GM12878 (cell line): ENCODE measurements at regions not wholly inside any gene's neighbourhood (a gene's known extent, or its start where the extent isn't known, plus 50 kb on each side); places are given as distances from the start of the nearest gene placed in this dataset.

Experiments used
- ATAC-seq: fragments of 200-7000 bp; cut with Tn5 transposase; 3 replicates; pipeline ENCODE4 v1.9.1; 2020; ENCODE audit warnings: mild to moderate bottlenecking, moderate library complexity
- BruUV-seq: library from RNA; stranded (reverse); fragments of 400-500 nt; replicated peaks from 2 replicates; lab custom pipeline; 2021; lab: Mats Ljungman, UMichigan
- CTCF ChIA-PET: fragments of 300-600 bp; sonication (Branson Sonifier 250); formaldehyde crosslinking; extraction: SDS; loops from one replicate; lab custom pipeline; 2021; ENCODE audit warnings: inconsistent platforms; lab: Yijun Ruan, JAX
- POLR2A ChIA-PET: fragments of 350-600 bp; formaldehyde crosslinking; extraction: SDS; loops from one replicate; lab custom pipeline; 2021; ENCODE audit warnings: inconsistent platforms; lab: Charles Lee
- RAD21 ChIA-PET: fragments of 300-600 bp; sonication (Branson Sonifier 250); formaldehyde crosslinking; loops from one replicate; lab custom pipeline; 2023; ENCODE audit warnings: antibody characterized with exemption; ENCODE audit not compliant: unreplicated experiment; lab: Charles Lee
- SMC1A ChIA-PET: fragments of 300-600 bp; sonication (Branson Sonifier 250); formaldehyde crosslinking; loops from one replicate; lab custom pipeline; 2023; ENCODE audit not compliant: unreplicated experiment, uncharacterized antibody; lab: Charles Lee
- DNase-seq: peaks from one replicate; pipeline ENCODE4 v3.0.0-alpha.2; 2011; ENCODE audit warnings: low read depth, low spot score
- FAIRE-seq: peaks from 3 replicates; lab custom pipeline; 2011; peaks lifted over from hg19 to GRCh38; lab: Jason Lieb, UNC
- H2AFZ ChIP-seq: 2 replicates; pipeline ENCODE4 v1.6.0; 2011; ENCODE audit warnings: low read depth, low read length, control low read depth; ENCODE audit not compliant: control insufficient read depth
- H3K27ac ChIP-seq: 2 replicates; pipeline ENCODE4 v1.5.1; 2011; ENCODE audit warnings: control low read depth; ENCODE audit not compliant: control insufficient read depth, insufficient read depth
- H3K27me3 ChIP-seq, 2 experiments: replicated peaks in 1 of 2; 2 replicates each; pipeline versions ENCODE4 v1.6.0 to v1.6.1; 2011; ENCODE audit warnings: low read length in 1 of 2; ENCODE audit not compliant: control insufficient read depth in 2 of 2, insufficient read depth in 2 of 2
- H3K36me3 ChIP-seq, 2 experiments: 2 replicates each; pipeline ENCODE4 v1.5.1; 2011; ENCODE audit warnings: low read length in 1 of 2; ENCODE audit not compliant: control insufficient read depth in 2 of 2, insufficient read depth in 2 of 2
- H3K4me1 ChIP-seq: 2 replicates; pipeline ENCODE4 v1.6.1; 2011; ENCODE audit warnings: mild to moderate bottlenecking, low read length, moderate library complexity, mixed read lengths; ENCODE audit not compliant: control insufficient read depth, insufficient read depth
- H3K4me2 ChIP-seq: 2 replicates; pipeline ENCODE4 v1.6.0; 2011; ENCODE audit warnings: control low read depth; ENCODE audit not compliant: control insufficient read depth, insufficient read depth
- H3K4me3 ChIP-seq: fragments of 200-600 bp; sonication (generic); 2 replicates; pipeline ENCODE4 v1.5.1; 2016
- H3K79me2 ChIP-seq: 2 replicates; pipeline ENCODE4 v1.6.0; 2011; ENCODE audit warnings: low read length; ENCODE audit not compliant: control insufficient read depth, insufficient read depth
- H3K9ac ChIP-seq: 2 replicates; pipeline ENCODE4 v1.8.0; 2011; ENCODE audit warnings: low read length, control low read depth, mixed read lengths; ENCODE audit not compliant: control insufficient read depth, insufficient read depth
- H3K9me3 ChIP-seq: replicated peaks from 3 replicates; pipeline ENCODE4 v1.5.1; 2011; ENCODE audit warnings: mild to moderate bottlenecking, low read length; ENCODE audit not compliant: control insufficient read depth, insufficient read depth
- H4K20me1 ChIP-seq: 2 replicates; pipeline ENCODE4 v1.6.0; 2011; ENCODE audit not compliant: control insufficient read depth, insufficient read depth
- BRCA1 ChIP-seq: IDR thresholded peaks from 2 replicates; pipeline ENCODE4 v1.6.1; 2011; ENCODE audit warnings: low read depth, low read length, improper control_type of control experiment
- CHD1 ChIP-seq: IDR thresholded peaks from 2 replicates; pipeline ENCODE4 v1.6.1; 2012; ENCODE audit warnings: low read depth, low read length, improper control_type of control experiment
- CHD4 ChIP-seq: fragments of 200-600 bp; sonication (generic); IDR thresholded peaks from 2 replicates; pipeline ENCODE4 v1.6.1; 2016; ENCODE audit warnings: mild to moderate bottlenecking
- HCFC1 ChIP-seq: fragments of 150-350 bp; IDR thresholded peaks from 2 replicates; pipeline ENCODE4 v1.6.1; 2014; ENCODE audit warnings: low read length
- JUND ChIP-seq: IDR thresholded peaks from 2 replicates; pipeline ENCODE4 v1.6.1; 2012; ENCODE audit warnings: low read depth, mild to moderate bottlenecking, low read length, improper control_type of control experiment, moderate library complexity
- MTA3 ChIP-seq: IDR thresholded peaks from 2 replicates; pipeline ENCODE4 v1.6.1; 2012; ENCODE audit warnings: low read length, inconsistent platforms, borderline replicate concordance
- MXI1 ChIP-seq: fragments of 150-350 bp; IDR thresholded peaks from 2 replicates; pipeline ENCODE4 v1.6.1; 2011; ENCODE audit warnings: low read depth, mild to moderate bottlenecking, inconsistent platforms, low read length, improper control_type of control experiment
- POU2F2 ChIP-seq: IDR thresholded peaks from 3 replicates; pipeline ENCODE4 v1.6.1; 2011; ENCODE audit warnings: low read depth, mild to moderate bottlenecking, low read length, borderline replicate concordance
- RFX5 ChIP-seq: IDR thresholded peaks from 2 replicates; pipeline ENCODE4 v1.6.1; 2011; ENCODE audit warnings: low read depth, low read length, improper control_type of control experiment
- RUNX3 ChIP-seq: IDR thresholded peaks from 2 replicates; pipeline ENCODE4 v1.6.1; 2012; ENCODE audit warnings: low read length, inconsistent platforms
- SREBF1 ChIP-seq: IDR thresholded peaks from 2 replicates; pipeline ENCODE4 v1.6.1; 2012; ENCODE audit warnings: mild to moderate bottlenecking, low read length
- STAT3 ChIP-seq: IDR thresholded peaks from 2 replicates; pipeline ENCODE4 v1.6.1; 2011; ENCODE audit warnings: low read depth, low read length, improper control_type of control experiment
- TAF1 ChIP-seq: IDR thresholded peaks from 2 replicates; pipeline ENCODE4 v1.6.1; 2011; ENCODE audit warnings: mild to moderate bottlenecking, low read depth, low read length, borderline replicate concordance
- TARDBP ChIP-seq: IDR thresholded peaks from 2 replicates; pipeline ENCODE4 v1.6.1; 2016; ENCODE audit warnings: borderline replicate concordance
- ZNF274 ChIP-seq: IDR thresholded peaks from one replicate; pipeline ENCODE4 v1.8.0; 2011; ENCODE audit not compliant: insufficient read length, insufficient read depth
- in situ Hi-C: fragments of 300-500 bp; cut with MboI; formaldehyde crosslinking; loops from 9 replicates; pipeline ENCODE4 v1.14.3; 2018; ENCODE audit warnings: mixed read lengths
- intact Hi-C: fragments of 100-400 bp; cut with micrococcal nuclease; formaldehyde crosslinking; loops from one replicate; pipeline ENCODE4 v1.14.2; 2022; ENCODE audit not compliant: unreplicated experiment
- TF ChIP-seq, protein P1 (sequence below): fragments of 450-650 bp; formaldehyde crosslinking; IDR thresholded peaks from 2 replicates; pipeline ENCODE4 v1.5.0; 2022; ENCODE audit warnings: mild to moderate bottlenecking, missing genetic modification characterization
- TF ChIP-seq, protein P2 (sequence below): fragments of 450-650 bp; IDR thresholded peaks from 2 replicates; pipeline ENCODE4 v1.6.1; 2017; ENCODE audit warnings: mild to moderate bottlenecking, moderate library complexity
- TF ChIP-seq, protein P3 (sequence below): IDR thresholded peaks from 2 replicates; pipeline ENCODE4 v1.6.1; 2011; ENCODE audit warnings: mild to moderate bottlenecking, low read depth, low read length, moderate library complexity; ENCODE audit not compliant: insufficient replicate concordance

DNA sequence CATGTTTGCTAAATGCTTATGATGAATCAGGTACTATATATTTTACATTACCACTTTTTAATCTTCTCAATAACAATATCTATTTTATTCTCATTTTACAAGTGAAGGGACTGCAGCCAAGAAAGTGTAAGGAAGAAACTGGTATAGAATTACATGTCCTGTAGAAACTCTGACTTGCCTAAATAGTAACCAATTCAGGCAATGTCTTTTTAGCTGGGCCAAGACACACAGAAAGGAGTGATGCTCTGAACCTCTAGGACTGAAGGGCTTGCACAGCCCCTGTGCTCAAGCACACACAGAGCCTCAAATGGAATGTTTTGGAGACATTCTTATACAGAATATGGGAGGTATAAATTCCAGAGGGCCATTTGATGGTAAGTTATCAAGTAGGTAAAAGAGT, 286.4 kb upstream of the TNC start:
- no peak for DNase-seq
- BruUV-seq, result no TSS peak
- FAIRE-seq, result no peak
- Histone ChIP-seq H3K4me1 (no peaks in the 10 kb centered on the region), H3K27ac (no peak overlapping the region), H3K36me3 (no peaks in the 10 kb centered on the region), H3K9ac (no peak overlapping the region), H3K4me2 (no peak overlapping the region), H3K27me3 (no peaks in the 10 kb centered on the region), H3K79me2 (no peaks in the 10 kb centered on the region), H3K4me3 (no peak overlapping the region), H2AFZ (no peak overlapping the region), H3K9me3 (no peaks in the 10 kb centered on the region), H4K20me1 (no peaks in the 10 kb centered on the region)
- ATAC-seq, result no peak
- intact Hi-C loops, result no loop called here
- ChIA-PET RAD21 (no interaction called here), CTCF (no interaction called here), POLR2A (no interaction called here), SMC1A (interaction anchor here (0.9 to 3.2 kb wide), 3 partner anchors 9 to 36 kb away, joined by 3 to 11 read pairs (median 6); no protein-coding TSS in a partner anchor)
- in situ Hi-C loops, result no loop called here
- TF ChIP-seq, protein P1, sequence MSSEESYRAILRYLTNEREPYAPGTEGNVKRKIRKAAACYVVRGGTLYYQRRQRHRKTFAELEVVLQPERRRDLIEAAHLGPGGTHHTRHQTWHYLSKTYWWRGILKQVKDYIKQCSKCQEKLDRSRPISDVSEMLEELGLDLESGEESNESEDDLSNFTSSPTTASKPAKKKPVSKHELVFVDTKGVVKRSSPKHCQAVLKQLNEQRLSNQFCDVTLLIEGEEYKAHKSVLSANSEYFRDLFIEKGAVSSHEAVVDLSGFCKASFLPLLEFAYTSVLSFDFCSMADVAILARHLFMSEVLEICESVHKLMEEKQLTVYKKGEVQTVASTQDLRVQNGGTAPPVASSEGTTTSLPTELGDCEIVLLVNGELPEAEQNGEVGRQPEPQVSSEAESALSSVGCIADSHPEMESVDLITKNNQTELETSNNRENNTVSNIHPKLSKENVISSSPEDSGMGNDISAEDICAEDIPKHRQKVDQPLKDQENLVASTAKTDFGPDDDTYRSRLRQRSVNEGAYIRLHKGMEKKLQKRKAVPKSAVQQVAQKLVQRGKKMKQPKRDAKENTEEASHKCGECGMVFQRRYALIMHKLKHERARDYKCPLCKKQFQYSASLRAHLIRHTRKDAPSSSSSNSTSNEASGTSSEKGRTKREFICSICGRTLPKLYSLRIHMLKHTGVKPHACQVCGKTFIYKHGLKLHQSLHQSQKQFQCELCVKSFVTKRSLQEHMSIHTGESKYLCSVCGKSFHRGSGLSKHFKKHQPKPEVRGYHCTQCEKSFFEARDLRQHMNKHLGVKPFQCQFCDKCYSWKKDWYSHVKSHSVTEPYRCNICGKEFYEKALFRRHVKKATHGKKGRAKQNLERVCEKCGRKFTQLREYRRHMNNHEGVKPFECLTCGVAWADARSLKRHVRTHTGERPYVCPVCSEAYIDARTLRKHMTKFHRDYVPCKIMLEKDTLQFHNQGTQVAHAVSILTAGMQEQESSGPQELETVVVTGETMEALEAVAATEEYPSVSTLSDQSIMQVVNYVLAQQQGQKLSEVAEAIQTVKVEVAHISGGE, result no peak
- TF ChIP-seq JUND, result no peak
- TF ChIP-seq CHD4, result no peak
- no peak for TF ChIP-seq MTA3
- TF ChIP-seq STAT3, result no peak
- TF ChIP-seq BRCA1, result no peak
- TF ChIP-seq HCFC1, result no peak
- TF ChIP-seq POU2F2, result no peak
- TF ChIP-seq, protein P2, sequence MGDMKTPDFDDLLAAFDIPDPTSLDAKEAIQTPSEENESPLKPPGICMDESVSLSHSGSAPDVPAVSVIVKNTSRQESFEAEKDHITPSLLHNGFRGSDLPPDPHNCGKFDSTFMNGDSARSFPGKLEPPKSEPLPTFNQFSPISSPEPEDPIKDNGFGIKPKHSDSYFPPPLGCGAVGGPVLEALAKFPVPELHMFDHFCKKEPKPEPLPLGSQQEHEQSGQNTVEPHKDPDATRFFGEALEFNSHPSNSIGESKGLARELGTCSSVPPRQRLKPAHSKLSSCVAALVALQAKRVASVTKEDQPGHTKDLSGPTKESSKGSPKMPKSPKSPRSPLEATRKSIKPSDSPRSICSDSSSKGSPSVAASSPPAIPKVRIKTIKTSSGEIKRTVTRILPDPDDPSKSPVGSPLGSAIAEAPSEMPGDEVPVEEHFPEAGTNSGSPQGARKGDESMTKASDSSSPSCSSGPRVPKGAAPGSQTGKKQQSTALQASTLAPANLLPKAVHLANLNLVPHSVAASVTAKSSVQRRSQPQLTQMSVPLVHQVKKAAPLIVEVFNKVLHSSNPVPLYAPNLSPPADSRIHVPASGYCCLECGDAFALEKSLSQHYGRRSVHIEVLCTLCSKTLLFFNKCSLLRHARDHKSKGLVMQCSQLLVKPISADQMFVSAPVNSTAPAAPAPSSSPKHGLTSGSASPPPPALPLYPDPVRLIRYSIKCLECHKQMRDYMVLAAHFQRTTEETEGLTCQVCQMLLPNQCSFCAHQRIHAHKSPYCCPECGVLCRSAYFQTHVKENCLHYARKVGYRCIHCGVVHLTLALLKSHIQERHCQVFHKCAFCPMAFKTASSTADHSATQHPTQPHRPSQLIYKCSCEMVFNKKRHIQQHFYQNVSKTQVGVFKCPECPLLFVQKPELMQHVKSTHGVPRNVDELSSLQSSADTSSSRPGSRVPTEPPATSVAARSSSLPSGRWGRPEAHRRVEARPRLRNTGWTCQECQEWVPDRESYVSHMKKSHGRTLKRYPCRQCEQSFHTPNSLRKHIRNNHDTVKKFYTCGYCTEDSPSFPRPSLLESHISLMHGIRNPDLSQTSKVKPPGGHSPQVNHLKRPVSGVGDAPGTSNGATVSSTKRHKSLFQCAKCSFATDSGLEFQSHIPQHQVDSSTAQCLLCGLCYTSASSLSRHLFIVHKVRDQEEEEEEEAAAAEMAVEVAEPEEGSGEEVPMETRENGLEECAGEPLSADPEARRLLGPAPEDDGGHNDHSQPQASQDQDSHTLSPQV, result no peak
- TF ChIP-seq RFX5, result no peak
- TF ChIP-seq RUNX3, result no peak
- TF ChIP-seq TAF1, result no peak
- no peak for TF ChIP-seq SREBF1
- no peak for TF ChIP-seq TARDBP
- TF ChIP-seq MXI1, result no peak
- TF ChIP-seq, protein P3, sequence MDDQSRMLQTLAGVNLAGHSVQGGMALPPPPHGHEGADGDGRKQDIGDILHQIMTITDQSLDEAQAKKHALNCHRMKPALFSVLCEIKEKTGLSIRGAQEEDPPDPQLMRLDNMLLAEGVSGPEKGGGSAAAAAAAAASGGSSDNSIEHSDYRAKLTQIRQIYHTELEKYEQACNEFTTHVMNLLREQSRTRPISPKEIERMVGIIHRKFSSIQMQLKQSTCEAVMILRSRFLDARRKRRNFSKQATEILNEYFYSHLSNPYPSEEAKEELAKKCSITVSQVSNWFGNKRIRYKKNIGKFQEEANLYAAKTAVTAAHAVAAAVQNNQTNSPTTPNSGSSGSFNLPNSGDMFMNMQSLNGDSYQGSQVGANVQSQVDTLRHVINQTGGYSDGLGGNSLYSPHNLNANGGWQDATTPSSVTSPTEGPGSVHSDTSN, result no peak
- TF ChIP-seq CHD1, result no peak
- no peak for TF ChIP-seq ZNF274
